ENCODE measurements at regions not wholly inside any gene's neighbourhood (a gene's known extent, or its start where the extent isn't known, plus 50 kb on each side); places are given as distances from the start of the nearest gene placed in this dataset.
"Not testable (repeated sequence)": the region's sequence is repeated elsewhere in the genome, so short reads cannot be mapped to it uniquely, and the experiment has no call there.

DNA sequence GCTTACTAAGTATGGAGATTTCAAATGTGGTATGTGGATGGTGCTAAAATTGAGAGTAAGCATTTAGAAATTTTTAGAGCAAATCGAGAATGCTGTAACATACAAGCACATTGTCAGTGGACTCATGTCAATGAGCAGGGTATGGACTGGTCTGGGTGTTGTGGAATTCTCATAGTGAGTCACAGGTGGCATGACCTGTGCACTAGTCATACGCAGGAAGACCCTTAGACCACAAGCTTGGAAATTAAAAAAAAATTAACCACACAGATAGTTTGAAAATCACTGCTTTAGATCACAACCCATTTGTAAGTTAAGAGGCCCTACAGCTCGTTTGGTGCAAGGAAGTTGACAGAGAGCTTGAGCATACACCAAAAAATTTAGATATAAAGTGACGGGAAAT, 102.9 kb upstream of the NBPF19 start:
- not testable (repeated sequence) for TF ChIP-seq RFX1 (IDR thresholded peaks at IDR 0.05); NR3C1 (CRISPR knock-in tag; IDR thresholded peaks at IDR 0.05); SIN3B (IDR thresholded peaks at IDR 0.05; ENCODE audit: low read depth); SP1 (CRISPR knock-in tag; IDR thresholded peaks at IDR 0.05); E2F5 (CRISPR knock-in tag; IDR thresholded peaks at IDR 0.05)

Data from K562 (cell line).